ENCODE measurements at regions not wholly inside any gene's neighbourhood (a gene's known extent, or its start where the extent isn't known, plus 50 kb on each side); places are given as distances from the start of the nearest gene placed in this dataset.

DNA sequence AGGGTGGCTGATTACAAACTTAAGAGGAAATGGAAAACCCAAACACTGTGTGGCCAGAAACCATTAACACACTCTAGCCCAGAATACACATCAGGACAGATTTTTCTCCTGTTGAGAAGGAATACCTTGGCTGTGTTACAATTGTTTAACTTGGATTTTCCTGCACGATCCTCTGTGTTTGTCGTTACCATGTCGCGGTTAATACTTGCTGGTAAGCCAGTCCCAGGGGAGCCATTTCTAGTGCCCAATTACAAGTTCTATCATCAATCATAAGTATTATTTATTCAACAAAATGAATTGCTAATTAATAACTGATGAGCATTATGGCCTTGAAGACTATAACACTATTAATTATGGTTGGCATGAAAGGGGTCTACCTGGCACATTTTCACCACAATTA lies 146.8 kb downstream of the LNPK start:
- ChIA-PET POLR2A (no interaction called here), CTCF (no interaction called here)
- H3K36me3 ChIP-seq (ENCODE audit: control insufficient read depth in 4 of 4, insufficient read depth in 4 of 4, low read length in 3 of 4) = no peaks in the 10 kb centered on the region
- no peak for DNase-seq
- H3K27ac ChIP-seq (ENCODE audit: insufficient read depth in 1 of 2, low read depth in 1 of 2, low read length in 2 of 2, poor library complexity in 1 of 2, severe bottlenecking in 2 of 2) = no peak overlapping the region
- WGBS (ENCODE audit: insufficient coverage) = 96% methylated on average over 4 of the region's 4 CpGs
- H3K4me1 ChIP-seq (ENCODE audit: control extremely low read depth in 1 of 4, control insufficient read depth in 4 of 4, insufficient read depth in 4 of 4, low read length in 3 of 4) = no peaks in the 10 kb centered on the region
- H3K9me3 ChIP-seq (ENCODE audit: control extremely low read depth in 1 of 5, control insufficient read depth in 4 of 5, insufficient read depth in 2 of 5, low read depth in 1 of 5, low read length in 4 of 5) = no peaks in the 10 kb centered on the region
- H3K27me3 ChIP-seq (replicated peaks in 2 of 5; ENCODE audit: control insufficient read depth in 4 of 5, insufficient read depth in 5 of 5, low read length in 4 of 5) = peaks cover 0 to 2% (median 0%) of the 10 kb centered on the region in 5 experiments
- no peak overlapping the region for H3K4me3 ChIP-seq (ENCODE audit: control insufficient read depth in 1 of 7, extremely low read depth in 1 of 7, insufficient read depth in 4 of 7, low read depth in 2 of 7, low read length in 6 of 7)

DNA sequence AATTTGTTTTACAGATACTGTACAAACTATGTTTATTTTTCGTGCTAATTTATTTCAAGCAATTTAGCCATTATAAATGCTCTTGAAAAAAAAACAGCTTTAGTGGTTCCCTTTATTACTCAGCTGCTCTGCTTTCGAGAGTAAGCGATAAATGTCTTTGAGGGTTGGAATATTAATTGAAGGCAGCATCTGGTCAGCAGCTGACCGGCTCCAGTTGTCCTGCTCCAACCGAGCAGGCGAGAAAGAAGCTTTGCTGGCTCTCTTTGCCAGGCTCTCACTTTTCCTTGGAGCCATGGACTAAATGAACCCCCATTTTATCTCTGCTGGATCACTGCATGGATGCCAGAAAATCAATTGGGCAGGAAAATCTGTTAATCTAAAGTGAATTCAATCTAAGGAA lies 147.4 kb downstream of the LNPK start:
- no peak overlapping the region for H3K4me3 ChIP-seq (ENCODE audit: control insufficient read depth in 1 of 7, extremely low read depth in 1 of 7, insufficient read depth in 4 of 7, low read depth in 2 of 7, low read length in 6 of 7)
- no peaks in the 10 kb centered on the region for H3K9me3 ChIP-seq (ENCODE audit: control extremely low read depth in 1 of 5, control insufficient read depth in 4 of 5, insufficient read depth in 2 of 5, low read depth in 1 of 5, low read length in 4 of 5)
- no peak overlapping the region for H3K27ac ChIP-seq (ENCODE audit: insufficient read depth in 1 of 2, low read depth in 1 of 2, low read length in 2 of 2, poor library complexity in 1 of 2, severe bottlenecking in 2 of 2)
- WGBS (ENCODE audit: insufficient coverage) = 100% methylated on average over 2 of the region's 6 CpGs
- DNase-seq = no peak
- CTCF ChIA-PET = no interaction called here
- no peaks in the 10 kb centered on the region for H3K36me3 ChIP-seq (ENCODE audit: control insufficient read depth in 4 of 4, insufficient read depth in 4 of 4, low read length in 3 of 4)
- no peaks in the 10 kb centered on the region for H3K4me1 ChIP-seq (ENCODE audit: control extremely low read depth in 1 of 4, control insufficient read depth in 4 of 4, insufficient read depth in 4 of 4, low read length in 3 of 4)
- POLR2A ChIA-PET = no interaction called here
- peaks cover 0 to 2% (median 0%) of the 10 kb centered on the region in 5 experiments for H3K27me3 ChIP-seq (replicated peaks in 2 of 5; ENCODE audit: control insufficient read depth in 4 of 5, insufficient read depth in 5 of 5, low read length in 4 of 5)

DNA sequence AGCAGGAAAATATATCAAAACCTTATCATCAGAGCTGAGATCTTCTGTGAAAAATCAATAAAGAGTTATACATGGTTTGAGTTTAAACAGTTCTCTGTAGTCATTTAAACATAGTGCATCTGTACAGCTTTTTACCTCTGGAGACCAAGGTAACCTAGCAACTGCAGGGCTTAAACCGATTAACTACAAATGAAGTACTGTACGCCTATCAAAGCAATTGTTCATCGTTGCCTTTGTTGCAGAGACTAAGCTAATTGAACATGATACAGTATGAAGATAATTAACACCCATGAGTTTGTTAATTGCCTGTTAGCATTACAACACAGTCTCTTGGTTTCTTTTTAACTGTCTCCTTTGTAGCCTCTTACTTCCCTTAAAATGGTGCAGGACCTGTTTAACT lies 147.9 kb downstream of the LNPK start:
- no peak overlapping the region for H3K4me3 ChIP-seq (ENCODE audit: control insufficient read depth in 1 of 7, extremely low read depth in 1 of 7, insufficient read depth in 4 of 7, low read depth in 2 of 7, low read length in 6 of 7)
- ChIA-PET CTCF (no interaction called here), POLR2A (no interaction called here)
- H3K4me1 ChIP-seq (ENCODE audit: control extremely low read depth in 1 of 4, control insufficient read depth in 4 of 4, insufficient read depth in 4 of 4, low read length in 3 of 4) = no peaks in the 10 kb centered on the region
- WGBS (ENCODE audit: insufficient coverage) = 100% methylated on average over 2 of the region's 3 CpGs
- no peak for DNase-seq
- no peaks in the 10 kb centered on the region for H3K36me3 ChIP-seq (ENCODE audit: control insufficient read depth in 4 of 4, insufficient read depth in 4 of 4, low read length in 3 of 4)
- H3K27me3 ChIP-seq (replicated peaks in 2 of 5; ENCODE audit: control insufficient read depth in 4 of 5, insufficient read depth in 5 of 5, low read length in 4 of 5) = peaks cover 0 to 2% (median 0%) of the 10 kb centered on the region in 5 experiments
- H3K9me3 ChIP-seq (ENCODE audit: control extremely low read depth in 1 of 5, control insufficient read depth in 4 of 5, insufficient read depth in 2 of 5, low read depth in 1 of 5, low read length in 4 of 5) = no peaks in the 10 kb centered on the region
- H3K27ac ChIP-seq (ENCODE audit: insufficient read depth in 1 of 2, low read depth in 1 of 2, low read length in 2 of 2, poor library complexity in 1 of 2, severe bottlenecking in 2 of 2) = no peak overlapping the region

DNA sequence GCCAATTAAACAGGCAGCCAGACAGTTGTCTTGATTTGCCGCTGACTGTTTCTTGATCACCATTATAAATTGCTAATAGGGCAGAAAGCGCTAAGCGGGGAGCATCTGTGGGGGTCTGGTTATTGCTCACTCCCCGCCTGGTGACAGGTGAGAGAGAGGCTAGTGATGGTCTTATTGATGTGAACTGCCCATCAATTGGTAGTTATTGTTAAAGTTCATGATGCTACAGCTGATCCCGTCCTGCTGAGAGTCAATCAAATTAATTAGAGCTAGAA lies 148.5 kb downstream of the LNPK start:
- POLR2A ChIA-PET = no interaction called here
- Histone ChIP-seq H3K27ac (ENCODE audit: insufficient read depth in 1 of 2, low read depth in 1 of 2, low read length in 2 of 2, poor library complexity in 1 of 2, severe bottlenecking in 2 of 2) (no peak overlapping the region), H3K4me1 (ENCODE audit: control extremely low read depth in 1 of 4, control insufficient read depth in 4 of 4, insufficient read depth in 4 of 4, low read length in 3 of 4) (no peaks in the 10 kb centered on the region), H3K27me3 (replicated peaks in 2 of 5; ENCODE audit: control insufficient read depth in 4 of 5, insufficient read depth in 5 of 5, low read length in 4 of 5) (peaks cover 0 to 2% (median 0%) of the 10 kb centered on the region in 5 experiments), H3K9me3 (ENCODE audit: control extremely low read depth in 1 of 5, control insufficient read depth in 4 of 5, insufficient read depth in 2 of 5, low read depth in 1 of 5, low read length in 4 of 5) (no peaks in the 10 kb centered on the region), H3K36me3 (ENCODE audit: control insufficient read depth in 4 of 4, insufficient read depth in 4 of 4, low read length in 3 of 4) (no peaks in the 10 kb centered on the region), H3K4me3 (ENCODE audit: control insufficient read depth in 1 of 7, extremely low read depth in 1 of 7, insufficient read depth in 4 of 7, low read depth in 2 of 7, low read length in 6 of 7) (no peak overlapping the region)
- CTCF ChIA-PET = no interaction called here
- WGBS (ENCODE audit: insufficient coverage) = 96% methylated on average over 5 of the region's 5 CpGs
- no peak for DNase-seq

DNA sequence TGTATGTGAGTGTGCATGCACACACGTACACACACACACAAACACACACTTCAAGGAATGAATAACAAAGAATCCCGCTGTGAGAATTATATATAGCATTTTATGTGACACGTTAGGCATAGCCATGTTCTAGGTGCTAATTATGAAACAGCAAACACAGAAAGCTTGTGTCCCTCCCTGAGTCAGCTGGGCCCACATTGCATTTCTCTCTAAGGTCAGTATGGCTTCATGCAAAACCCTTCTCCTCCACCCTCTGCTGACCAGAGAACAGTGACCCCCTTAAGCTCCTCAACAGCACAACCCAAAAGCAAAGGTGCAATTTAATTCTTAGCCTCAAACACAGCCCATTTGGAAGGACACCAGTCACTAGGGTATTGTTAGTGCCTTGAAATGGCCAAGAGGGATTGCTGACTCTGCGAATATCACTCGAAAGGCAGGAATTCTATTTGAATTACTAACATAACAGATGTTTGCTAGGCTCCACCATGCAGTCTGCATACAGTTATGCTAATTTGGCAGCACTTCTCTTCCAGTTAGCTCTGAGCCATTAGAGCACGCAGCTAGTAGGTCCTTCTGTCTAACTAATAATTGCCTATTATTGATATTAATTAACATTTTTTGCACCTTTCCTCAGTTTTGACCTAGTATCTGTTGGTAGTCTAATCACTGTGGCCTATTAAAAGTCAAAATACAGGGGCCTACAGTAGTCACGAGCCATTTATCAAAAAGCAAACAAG lies 149.0 kb downstream of the LNPK start:
- Histone ChIP-seq H3K4me1 (ENCODE audit: control extremely low read depth in 1 of 4, control insufficient read depth in 4 of 4, insufficient read depth in 4 of 4, low read length in 3 of 4) (no peaks in the 10 kb centered on the region), H3K4me3 (ENCODE audit: control insufficient read depth in 1 of 7, extremely low read depth in 1 of 7, insufficient read depth in 4 of 7, low read depth in 2 of 7, low read length in 6 of 7) (no peak overlapping the region), H3K9me3 (ENCODE audit: control extremely low read depth in 1 of 5, control insufficient read depth in 4 of 5, insufficient read depth in 2 of 5, low read depth in 1 of 5, low read length in 4 of 5) (no peaks in the 10 kb centered on the region), H3K27me3 (replicated peaks in 2 of 5; ENCODE audit: control insufficient read depth in 4 of 5, insufficient read depth in 5 of 5, low read length in 4 of 5) (peaks cover 0 to 2% (median 0%) of the 10 kb centered on the region in 5 experiments), H3K27ac (ENCODE audit: insufficient read depth in 1 of 2, low read depth in 1 of 2, low read length in 2 of 2, poor library complexity in 1 of 2, severe bottlenecking in 2 of 2) (no peak overlapping the region), H3K36me3 (ENCODE audit: control insufficient read depth in 4 of 4, insufficient read depth in 4 of 4, low read length in 3 of 4) (no peaks in the 10 kb centered on the region)
- WGBS (ENCODE audit: insufficient coverage) = 95% methylated on average over 3 of the region's 7 CpGs
- ChIA-PET CTCF (no interaction called here), POLR2A (no interaction called here)
- DNase-seq = no peak

DNA sequence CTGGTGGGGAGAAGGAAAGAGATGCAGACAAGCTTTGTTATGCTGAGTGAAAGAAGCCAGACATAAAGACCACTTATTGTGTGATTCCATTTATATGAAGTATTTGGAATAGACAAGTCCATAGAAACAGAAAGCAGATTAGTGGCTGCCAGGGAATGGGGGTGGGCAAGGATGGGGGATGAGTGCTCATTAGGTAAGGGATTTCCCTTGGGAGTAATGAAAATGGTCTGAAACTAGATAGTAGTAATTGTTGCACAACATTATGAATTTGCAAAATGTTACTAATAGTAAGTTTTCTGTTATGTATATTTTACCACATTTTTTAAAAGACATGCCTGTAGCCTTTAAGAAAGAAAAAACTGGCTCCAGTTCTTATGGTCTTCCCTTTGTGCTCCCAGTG lies 154.9 kb downstream of the LNPK start:
- ChIA-PET POLR2A (no interaction called here), CTCF (no interaction called here)
- Histone ChIP-seq H3K4me1 (ENCODE audit: control extremely low read depth in 1 of 4, control insufficient read depth in 4 of 4, insufficient read depth in 4 of 4, low read length in 3 of 4) (no peaks in the 10 kb centered on the region), H3K27ac (ENCODE audit: insufficient read depth in 1 of 2, low read depth in 1 of 2, low read length in 2 of 2, poor library complexity in 1 of 2, severe bottlenecking in 2 of 2) (no peak overlapping the region), H3K4me3 (ENCODE audit: control insufficient read depth in 1 of 7, extremely low read depth in 1 of 7, insufficient read depth in 4 of 7, low read depth in 2 of 7, low read length in 6 of 7) (no peak overlapping the region), H3K36me3 (ENCODE audit: control insufficient read depth in 4 of 4, insufficient read depth in 4 of 4, low read length in 3 of 4) (no peaks in the 10 kb centered on the region), H3K9me3 (ENCODE audit: control extremely low read depth in 1 of 5, control insufficient read depth in 4 of 5, insufficient read depth in 2 of 5, low read depth in 1 of 5, low read length in 4 of 5) (no peaks in the 10 kb centered on the region), H3K27me3 (replicated peaks in 2 of 5; ENCODE audit: control insufficient read depth in 4 of 5, insufficient read depth in 5 of 5, low read length in 4 of 5) (peaks cover 0 to 3% (median 0%) of the 10 kb centered on the region in 5 experiments)
- no peak for DNase-seq

DNA sequence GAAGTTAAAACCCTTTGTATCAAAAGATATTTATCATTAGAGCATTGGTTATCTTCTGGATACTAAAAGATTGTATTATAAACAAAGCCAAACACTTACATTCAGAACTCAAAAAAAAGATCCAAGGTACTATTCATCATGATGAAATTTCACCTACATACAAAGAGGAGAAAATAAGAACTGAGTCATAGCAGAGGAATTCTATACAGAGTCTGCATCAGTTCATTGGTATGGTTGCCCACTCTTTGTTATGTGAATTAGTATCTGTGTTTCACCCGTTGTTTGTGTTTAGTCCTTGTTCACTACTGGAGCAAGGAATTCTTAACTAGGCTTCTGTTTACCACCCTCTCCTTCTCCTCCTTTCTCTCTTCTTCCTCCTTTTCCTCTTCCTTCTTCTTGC lies 157.9 kb downstream of the LNPK start:
- Histone ChIP-seq H3K27ac (ENCODE audit: insufficient read depth in 1 of 2, low read depth in 1 of 2, low read length in 2 of 2, poor library complexity in 1 of 2, severe bottlenecking in 2 of 2) (no peak overlapping the region), H3K4me3 (ENCODE audit: control insufficient read depth in 1 of 7, extremely low read depth in 1 of 7, insufficient read depth in 4 of 7, low read depth in 2 of 7, low read length in 6 of 7) (no peak overlapping the region), H3K36me3 (ENCODE audit: control insufficient read depth in 4 of 4, insufficient read depth in 4 of 4, low read length in 3 of 4) (no peaks in the 10 kb centered on the region), H3K27me3 (replicated peaks in 2 of 5; ENCODE audit: control insufficient read depth in 4 of 5, insufficient read depth in 5 of 5, low read length in 4 of 5) (peaks cover 0 to 3% (median 0%) of the 10 kb centered on the region in 5 experiments), H3K4me1 (ENCODE audit: control extremely low read depth in 1 of 4, control insufficient read depth in 4 of 4, insufficient read depth in 4 of 4, low read length in 3 of 4) (no peaks in the 10 kb centered on the region), H3K9me3 (ENCODE audit: control extremely low read depth in 1 of 5, control insufficient read depth in 4 of 5, insufficient read depth in 2 of 5, low read depth in 1 of 5, low read length in 4 of 5) (no peaks in the 10 kb centered on the region)
- POLR2A ChIA-PET = no interaction called here
- no CpG with 5 or more reads among the region's 1 CpG for WGBS (ENCODE audit: insufficient coverage)
- CTCF ChIA-PET = no interaction called here
- DNase-seq = no peak
